ENCODE measurements at regions not wholly inside any gene's neighbourhood (a gene's known extent, or its start where the extent isn't known, plus 50 kb on each side); places are given as distances from the start of the nearest gene placed in this dataset.

DNA sequence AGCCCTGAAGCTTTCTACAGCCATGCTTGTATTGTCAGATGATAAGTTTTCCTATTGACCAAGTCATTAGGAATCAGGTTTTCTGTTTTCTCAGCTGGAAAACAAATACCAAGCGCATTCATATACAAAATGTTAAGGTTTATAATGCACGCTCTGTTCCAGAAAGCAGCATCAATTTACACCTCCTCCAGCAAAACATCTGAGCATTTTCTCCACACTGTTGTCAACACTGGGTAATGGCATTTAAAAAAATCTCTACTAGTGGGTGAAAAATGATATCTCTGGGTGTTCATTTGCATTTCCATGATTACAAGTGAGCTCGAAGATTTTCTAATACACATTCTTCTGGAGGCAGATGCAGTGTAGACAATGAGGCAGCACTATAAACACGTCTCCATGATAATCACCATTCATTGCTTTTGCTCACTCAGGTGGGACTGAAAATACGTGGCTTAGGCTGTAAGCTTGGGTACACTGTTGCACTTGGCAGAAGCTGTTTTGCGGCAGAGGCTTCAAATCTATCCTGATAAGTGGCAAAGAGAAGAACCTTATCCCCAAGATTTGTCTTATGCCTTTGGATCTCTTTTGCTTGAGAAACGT is 114.8 kb upstream of the PLPP4 start:
- TF ChIP-seq CHD2 (IDR thresholded peaks at IDR 0.05; ENCODE audit: low read length, partially characterized antibody): no peak
- TF ChIP-seq, protein P1, sequence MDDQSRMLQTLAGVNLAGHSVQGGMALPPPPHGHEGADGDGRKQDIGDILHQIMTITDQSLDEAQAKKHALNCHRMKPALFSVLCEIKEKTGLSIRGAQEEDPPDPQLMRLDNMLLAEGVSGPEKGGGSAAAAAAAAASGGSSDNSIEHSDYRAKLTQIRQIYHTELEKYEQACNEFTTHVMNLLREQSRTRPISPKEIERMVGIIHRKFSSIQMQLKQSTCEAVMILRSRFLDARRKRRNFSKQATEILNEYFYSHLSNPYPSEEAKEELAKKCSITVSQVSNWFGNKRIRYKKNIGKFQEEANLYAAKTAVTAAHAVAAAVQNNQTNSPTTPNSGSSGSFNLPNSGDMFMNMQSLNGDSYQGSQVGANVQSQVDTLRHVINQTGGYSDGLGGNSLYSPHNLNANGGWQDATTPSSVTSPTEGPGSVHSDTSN (IDR thresholded peaks at IDR 0.05): no peak
- TF ChIP-seq, protein P2, sequence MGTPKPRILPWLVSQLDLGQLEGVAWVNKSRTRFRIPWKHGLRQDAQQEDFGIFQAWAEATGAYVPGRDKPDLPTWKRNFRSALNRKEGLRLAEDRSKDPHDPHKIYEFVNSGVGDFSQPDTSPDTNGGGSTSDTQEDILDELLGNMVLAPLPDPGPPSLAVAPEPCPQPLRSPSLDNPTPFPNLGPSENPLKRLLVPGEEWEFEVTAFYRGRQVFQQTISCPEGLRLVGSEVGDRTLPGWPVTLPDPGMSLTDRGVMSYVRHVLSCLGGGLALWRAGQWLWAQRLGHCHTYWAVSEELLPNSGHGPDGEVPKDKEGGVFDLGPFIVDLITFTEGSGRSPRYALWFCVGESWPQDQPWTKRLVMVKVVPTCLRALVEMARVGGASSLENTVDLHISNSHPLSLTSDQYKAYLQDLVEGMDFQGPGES (IDR thresholded peaks at IDR 0.05; ENCODE audit: low read depth, low read length): no peak
- TF ChIP-seq FOXM1 (IDR thresholded peaks at IDR 0.05; ENCODE audit: low read depth): no peak
- TF ChIP-seq MEF2A (IDR thresholded peaks at IDR 0.05; ENCODE audit: borderline replicate concordance, low read depth): no peak
- no peak for TF ChIP-seq TAF1 (IDR thresholded peaks at IDR 0.05; ENCODE audit: borderline replicate concordance, low read depth, low read length)
- Histone ChIP-seq H2AFZ (ENCODE audit: low read depth) (no peak overlapping the region), H3K79me2 (ENCODE audit: insufficient read depth) (no peaks in the 10 kb centered on the region), H3K9ac (no peak overlapping the region), H3K4me3 (ENCODE audit: low read depth in 2 of 2, low read length in 1 of 2) (no peak overlapping the region), H3K27me3 (ENCODE audit: insufficient read depth) (no peaks in the 10 kb centered on the region), H3K4me1 (ENCODE audit: control insufficient read depth in 1 of 2, insufficient read depth in 2 of 2, low read depth in 1 of 2, low read length in 1 of 2) (0 out of 4 replicates have a peak, but pooled peaks cover 0 to 5% of the 10 kb centered on the region in 2 experiments), H3K9me3 (no peaks in the 10 kb centered on the region), H3K36me3 (replicated peaks in 1 of 2; ENCODE audit: control insufficient read depth in 1 of 2, insufficient read depth in 2 of 2, low read length in 1 of 2) (no peaks in the 10 kb centered on the region), H3K4me2 (no peak overlapping the region), H3K27ac (ENCODE audit: low read depth in 2 of 2, low read length in 1 of 2) (no peak overlapping the region), H3F3A (replicated peaks; ENCODE audit: insufficient read depth) (no peaks in the 10 kb centered on the region), H3K9me2 (no peaks in the 10 kb centered on the region), H4K20me1 (ENCODE audit: insufficient read depth) (no peaks in the 10 kb centered on the region)
- ChIA-PET CTCF (no interaction called here), POLR2A (interaction anchor here (0.7 kb wide), 1 partner anchor 554 kb away, joined by 4 read pairs; no protein-coding TSS in a partner anchor)
- 61% methylated on average over 7 of the region's 7 CpGs for WGBS (ENCODE audit: low lambda C conversion rate)
- no peak for DNase-seq

DNA sequence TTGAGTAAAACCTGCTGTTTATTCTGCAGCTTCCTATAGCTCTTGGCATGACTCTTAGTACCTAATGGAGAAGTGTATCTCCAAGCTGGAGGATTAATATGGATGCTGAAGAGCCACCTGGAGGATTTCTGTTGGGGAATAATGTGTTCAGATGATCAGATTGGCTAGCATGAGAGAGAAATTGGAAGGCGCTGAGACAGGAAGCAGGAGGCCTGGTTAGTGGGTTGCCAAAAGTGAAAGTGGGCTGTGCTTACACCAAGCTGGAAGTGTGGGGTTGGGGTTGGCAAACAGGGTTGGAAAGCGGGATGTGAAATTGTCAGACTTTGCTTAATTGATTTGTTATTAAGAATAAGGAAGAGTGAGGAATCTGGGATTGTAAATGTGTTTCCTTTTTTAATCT is 111.8 kb upstream of the PLPP4 start:
- Histone ChIP-seq H3K4me1 (ENCODE audit: control insufficient read depth in 1 of 2, insufficient read depth in 2 of 2, low read depth in 1 of 2, low read length in 1 of 2) (0 out of 4 replicates have a peak, but pooled peaks cover 0 to 5% of the 10 kb centered on the region in 2 experiments), H3K79me2 (ENCODE audit: insufficient read depth) (no peaks in the 10 kb centered on the region), H3K27me3 (ENCODE audit: insufficient read depth) (no peaks in the 10 kb centered on the region), H3K27ac (ENCODE audit: low read depth in 2 of 2, low read length in 1 of 2) (no peak overlapping the region), H3K9ac (no peak overlapping the region), H3K4me3 (ENCODE audit: low read depth in 2 of 2, low read length in 1 of 2) (no peak overlapping the region), H3K9me2 (no peaks in the 10 kb centered on the region), H3K4me2 (no peak overlapping the region), H4K20me1 (ENCODE audit: insufficient read depth) (no peaks in the 10 kb centered on the region), H2AFZ (ENCODE audit: low read depth) (no peak overlapping the region), H3K36me3 (replicated peaks in 1 of 2; ENCODE audit: control insufficient read depth in 1 of 2, insufficient read depth in 2 of 2, low read length in 1 of 2) (no peaks in the 10 kb centered on the region), H3K9me3 (no peaks in the 10 kb centered on the region), H3F3A (replicated peaks; ENCODE audit: insufficient read depth) (no peaks in the 10 kb centered on the region)
- ChIA-PET POLR2A (no interaction called here), CTCF (interaction anchor here (0.7 to 1.5 kb wide), 2 partner anchors 8 to 598 kb away, joined by 3 to 4 read pairs; no protein-coding TSS in a partner anchor)
- DNase-seq: no peak
- no peak for TF ChIP-seq NFIC (IDR thresholded peaks at IDR 0.05; ENCODE audit: borderline replicate concordance)
- TF ChIP-seq, protein P3, sequence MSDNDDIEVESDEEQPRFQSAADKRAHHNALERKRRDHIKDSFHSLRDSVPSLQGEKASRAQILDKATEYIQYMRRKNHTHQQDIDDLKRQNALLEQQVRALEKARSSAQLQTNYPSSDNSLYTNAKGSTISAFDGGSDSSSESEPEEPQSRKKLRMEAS (IDR thresholded peaks at IDR 0.05; ENCODE audit: low read depth): no peak
- TF ChIP-seq RXRA (IDR thresholded peaks at IDR 0.05; ENCODE audit: borderline replicate concordance, low read depth): no peak
- TF ChIP-seq TAF1 (IDR thresholded peaks at IDR 0.05; ENCODE audit: borderline replicate concordance, low read depth, low read length): no peak
- no peak for TF ChIP-seq JUND (IDR thresholded peaks at IDR 0.05)
- 82% methylated on average over 2 of the region's 2 CpGs for WGBS (ENCODE audit: low lambda C conversion rate)
